SK-N-MC (cell line): ENCODE measurements at regions not wholly inside any gene's neighbourhood (a gene's known extent, or its start where the extent isn't known, plus 50 kb on each side); places are given as distances from the start of the nearest gene placed in this dataset.
"Not testable (repeated sequence)": the region's sequence is repeated elsewhere in the genome, so short reads cannot be mapped to it uniquely, and the experiment has no call there.

Experiments
- DNase-seq: peaks from one replicate; pipeline ENCODE4 v3.0.0-alpha.2; 2011; ENCODE audit warnings: low read depth, low spot score
- H3K27ac ChIP-seq: fragments of 200-600 bp; sonication (generic); 2 replicates; pipeline ENCODE4 v1.5.1; 2016; ENCODE audit warnings: mixed run types
- H3K36me3 ChIP-seq: fragments of 200-600 bp; sonication (generic); 2 replicates; pipeline ENCODE4 v1.6.1; 2017; ENCODE audit warnings: antibody characterized with exemption, low read length, mixed read lengths; ENCODE audit not compliant: insufficient read depth
- H3K4me3 ChIP-seq: fragments of 200-600 bp; sonication (generic); 2 replicates; pipeline ENCODE4 v1.5.1; 2016
- H3K9ac ChIP-seq: fragments of 200-600 bp; sonication (generic); 2 replicates; pipeline ENCODE4 v1.8.0; 2017; ENCODE audit warnings: mixed run types, mixed read lengths; ENCODE audit not compliant: insufficient read length
- H3K9me3 ChIP-seq: fragments of 200-600 bp; sonication (generic); 2 replicates; pipeline ENCODE4 v1.6.1; 2017; ENCODE audit warnings: low read depth, mild to moderate bottlenecking, antibody characterized with exemption, low read length, moderate library complexity, mixed read lengths
- EZH2 ChIP-seq: fragments of 200-600 bp; sonication (generic); IDR thresholded peaks from one replicate; pipeline ENCODE4 v1.6.1; 2017; ENCODE audit warnings: antibody characterized with exemption
- FOXP2 ChIP-seq: optimal IDR thresholded peaks from 2 replicates; pipeline ENCODE3; 2011; ENCODE audit warnings: mild to moderate bottlenecking, moderate library complexity; ENCODE audit not compliant: insufficient read depth; ENCODE audit errors: extremely low read length, control extremely low read depth
- POLR2AphosphoS5 ChIP-seq: IDR thresholded peaks from 2 replicates; pipeline ENCODE4 v1.6.1; 2012; ENCODE audit warnings: mild to moderate bottlenecking, low read depth, low read length, borderline replicate concordance

DNA sequence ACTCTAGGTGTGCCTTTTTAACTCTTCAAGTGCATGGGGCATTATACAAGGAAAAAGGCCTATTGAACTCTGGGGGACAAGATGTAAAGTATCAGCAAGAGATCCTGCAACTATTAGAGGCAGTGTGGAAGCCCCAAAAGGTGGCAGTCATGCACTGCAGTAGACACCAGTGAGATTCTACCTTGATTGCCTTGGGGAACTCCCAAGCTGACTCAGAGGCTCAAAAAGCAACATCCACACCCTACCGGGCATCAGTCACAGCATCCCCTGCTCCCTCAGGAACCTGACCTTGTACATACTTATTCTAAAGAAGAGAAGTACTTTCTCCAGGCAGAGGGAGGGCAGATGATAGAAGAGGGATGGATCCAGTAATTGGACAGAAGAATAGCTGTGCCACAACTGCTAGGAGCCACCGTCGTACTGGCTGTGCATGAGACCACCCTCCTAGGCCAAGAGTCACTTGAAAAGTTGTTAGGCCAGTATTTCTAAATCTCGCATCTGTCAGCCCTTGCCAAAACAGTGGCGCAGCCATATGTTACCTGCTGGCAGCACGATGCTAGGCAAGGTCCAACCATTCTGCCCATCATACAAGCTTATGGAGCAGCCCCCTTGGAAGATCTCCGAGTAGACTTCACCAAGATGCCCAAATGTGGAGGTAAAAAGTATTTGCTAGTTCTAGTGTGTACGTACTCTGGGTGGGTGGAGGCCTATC is 523.1 kb upstream of the FRG2C start:
- no peak for DNase-seq
- no peak overlapping the region for H3K27ac ChIP-seq
- H3K36me3 ChIP-seq = no peaks in the 10 kb centered on the region
- H3K4me3 ChIP-seq = no peak overlapping the region
- no peak overlapping the region for H3K9ac ChIP-seq
- no peaks in the 10 kb centered on the region for H3K9me3 ChIP-seq
- TF ChIP-seq POLR2AphosphoS5 (no peak), FOXP2 (no peak), EZH2 (no peak)

DNA sequence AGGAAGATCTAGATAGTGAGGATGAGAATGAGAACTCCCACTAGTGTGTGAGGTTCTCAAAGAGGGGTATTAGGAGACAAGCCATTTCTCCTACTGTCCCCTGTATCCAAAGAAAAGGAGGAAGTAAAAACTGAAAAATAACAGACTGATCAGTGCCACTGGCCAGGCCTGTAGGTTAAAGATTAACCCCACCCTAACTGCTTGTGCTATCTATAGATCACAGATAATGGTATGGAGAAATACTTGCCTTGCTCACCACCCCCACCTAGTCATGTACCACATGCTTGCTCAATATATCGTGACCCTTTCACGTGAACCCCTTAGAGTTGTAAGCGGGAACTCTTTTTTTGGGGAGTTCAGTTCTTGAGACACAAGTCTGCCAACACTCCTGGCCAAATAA is 519.7 kb upstream of the FRG2C start:
- Histone ChIP-seq H3K9me3 (no peaks in the 10 kb centered on the region), H3K36me3 (no peaks in the 10 kb centered on the region), H3K27ac (no peak overlapping the region), H3K9ac (no peak overlapping the region), H3K4me3 (no peak overlapping the region)
- no peak for DNase-seq
- TF ChIP-seq POLR2AphosphoS5 = no peak
- TF ChIP-seq EZH2 = no peak
- no peak for TF ChIP-seq FOXP2

- H3K4me3 ChIP-seq = no peak overlapping the region
- no peak for DNase-seq
- TF ChIP-seq FOXP2 = no peak
- no peak for TF ChIP-seq POLR2AphosphoS5
- no peak for TF ChIP-seq EZH2
- H3K9me3 ChIP-seq = no peaks in the 10 kb centered on the region
- no peaks in the 10 kb centered on the region for H3K36me3 ChIP-seq
- no peak overlapping the region for H3K9ac ChIP-seq
- H3K27ac ChIP-seq = no peak overlapping the region
Measured at GRCh38 chr3:75171630-75172230, 492.4 kb upstream of the FRG2C start.

GRCh38 chr3:75176937-75177336 is 487.2 kb upstream of the FRG2C start:
- TF ChIP-seq POLR2AphosphoS5 (no peak), FOXP2 (no peak), EZH2 (no peak)
- Histone ChIP-seq H3K27ac (no peak overlapping the region), H3K36me3 (no peaks in the 10 kb centered on the region), H3K4me3 (no peak overlapping the region), H3K9me3 (no peaks in the 10 kb centered on the region), H3K9ac (no peak overlapping the region)
- DNase-seq = no peak

GRCh38 chr3:75180235-75180944 is 483.7 kb upstream of the FRG2C start:
- Histone ChIP-seq H3K27ac (no peak overlapping the region), H3K9ac (no peak overlapping the region), H3K36me3 (no peaks in the 10 kb centered on the region), H3K9me3 (no peaks in the 10 kb centered on the region), H3K4me3 (no peak overlapping the region)
- no peak for DNase-seq
- no peak for TF ChIP-seq POLR2AphosphoS5
- TF ChIP-seq FOXP2 = no peak
- TF ChIP-seq EZH2 = no peak

- no peak for DNase-seq
- Histone ChIP-seq H3K9me3 (no peaks in the 10 kb centered on the region), H3K36me3 (no peaks in the 10 kb centered on the region), H3K9ac (no peak overlapping the region), H3K4me3 (no peak overlapping the region), H3K27ac (no peak overlapping the region)
- TF ChIP-seq EZH2 = no peak
- TF ChIP-seq FOXP2 = no peak
- TF ChIP-seq POLR2AphosphoS5 = no peak
Measured at GRCh38 chr3:75180945-75181298, 483.2 kb upstream of the FRG2C start.

DNA sequence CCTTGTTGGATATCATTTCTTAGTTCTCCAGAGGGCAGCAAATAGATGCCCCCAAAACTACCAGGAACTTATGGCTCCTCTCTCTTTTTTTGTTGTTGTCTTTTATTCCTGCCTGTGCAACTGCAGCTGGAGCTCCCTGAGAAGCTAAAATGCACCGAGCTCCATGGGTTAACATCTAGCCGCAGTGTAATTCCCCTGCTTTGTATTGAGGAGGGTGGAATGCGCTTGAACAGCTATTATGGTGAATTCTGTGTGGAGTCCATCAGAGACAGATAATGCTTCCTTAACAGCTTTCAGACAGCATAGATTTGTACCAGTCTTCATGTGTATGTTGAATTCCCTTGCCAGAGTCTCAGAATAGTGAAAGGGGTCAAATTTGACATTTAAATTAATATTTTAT is 475.2 kb upstream of the FRG2C start:
- Histone ChIP-seq H3K9me3 (no peaks in the 10 kb centered on the region), H3K9ac (no peak overlapping the region), H3K4me3 (no peak overlapping the region), H3K36me3 (no peaks in the 10 kb centered on the region), H3K27ac (no peak overlapping the region)
- DNase-seq = no peak
- TF ChIP-seq EZH2 = no peak
- no peak for TF ChIP-seq FOXP2
- TF ChIP-seq POLR2AphosphoS5 = no peak

- Histone ChIP-seq H3K27ac (no peak overlapping the region), H3K9ac (no peak overlapping the region), H3K4me3 (no peak overlapping the region), H3K9me3 (no peaks in the 10 kb centered on the region), H3K36me3 (no peaks in the 10 kb centered on the region)
- TF ChIP-seq EZH2 = no peak
- TF ChIP-seq POLR2AphosphoS5 = no peak
- peak; percentile 8 for DNase-seq
Measured at GRCh38 chr3:75192146-75192616, 471.9 kb upstream of the FRG2C start.

- TF ChIP-seq EZH2 = no peak
- no peak for TF ChIP-seq FOXP2
- no peak for TF ChIP-seq POLR2AphosphoS5
- Histone ChIP-seq H3K4me3 (no peak overlapping the region), H3K9me3 (no peaks in the 10 kb centered on the region), H3K36me3 (no peaks in the 10 kb centered on the region), H3K27ac (no peak overlapping the region), H3K9ac (no peak overlapping the region)
- no peak for DNase-seq
Measured at GRCh38 chr3:75193797-75194196, 470.3 kb upstream of the FRG2C start.

GRCh38 chr3:75214332-75214731 is 449.8 kb upstream of the FRG2C start:
- H3K36me3 ChIP-seq, DNase-seq, H3K27ac ChIP-seq, H3K4me3 ChIP-seq, H3K9ac ChIP-seq, H3K9me3 ChIP-seq: not testable (repeated sequence)
